ENCODE measurements at regions not wholly inside any gene's neighbourhood (a gene's known extent, or its start where the extent isn't known, plus 50 kb on each side); places are given as distances from the start of the nearest gene placed in this dataset.

DNA sequence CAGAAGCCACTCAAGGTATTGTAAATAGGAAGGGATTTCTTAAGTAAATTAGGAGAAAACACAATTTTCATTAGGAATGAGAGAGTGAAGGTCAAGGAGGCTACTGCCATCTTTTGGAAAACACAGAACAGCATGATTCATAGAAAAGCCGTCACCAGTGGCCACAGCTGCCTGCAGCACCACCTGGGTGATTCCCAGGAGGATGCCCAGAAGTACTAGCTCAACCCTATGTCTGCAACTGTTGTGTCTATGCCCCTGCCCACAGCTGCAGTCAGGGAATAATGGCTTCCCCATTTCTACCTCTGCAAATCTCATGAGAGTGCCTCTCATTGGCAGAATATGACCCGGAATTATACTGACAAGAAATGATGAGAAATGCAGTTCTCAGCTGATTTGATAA lies 300.0 kb downstream of the IGSF11 start:
- ChIA-PET POLR2A (no interaction called here), CTCF (no interaction called here)
- DNase-seq (ENCODE audit: low read depth, low spot score): no peak
- no peaks in the 10 kb centered on the region for H3K27me3 ChIP-seq (ENCODE audit: control insufficient read depth, insufficient read depth, low read length)
- no peak overlapping the region for H3K4me3 ChIP-seq (ENCODE audit: low read depth, low read length)
- no peaks in the 10 kb centered on the region for H3K9me3 ChIP-seq (ENCODE audit: control insufficient read depth, insufficient read depth, low read length)
- TF ChIP-seq, protein P1, sequence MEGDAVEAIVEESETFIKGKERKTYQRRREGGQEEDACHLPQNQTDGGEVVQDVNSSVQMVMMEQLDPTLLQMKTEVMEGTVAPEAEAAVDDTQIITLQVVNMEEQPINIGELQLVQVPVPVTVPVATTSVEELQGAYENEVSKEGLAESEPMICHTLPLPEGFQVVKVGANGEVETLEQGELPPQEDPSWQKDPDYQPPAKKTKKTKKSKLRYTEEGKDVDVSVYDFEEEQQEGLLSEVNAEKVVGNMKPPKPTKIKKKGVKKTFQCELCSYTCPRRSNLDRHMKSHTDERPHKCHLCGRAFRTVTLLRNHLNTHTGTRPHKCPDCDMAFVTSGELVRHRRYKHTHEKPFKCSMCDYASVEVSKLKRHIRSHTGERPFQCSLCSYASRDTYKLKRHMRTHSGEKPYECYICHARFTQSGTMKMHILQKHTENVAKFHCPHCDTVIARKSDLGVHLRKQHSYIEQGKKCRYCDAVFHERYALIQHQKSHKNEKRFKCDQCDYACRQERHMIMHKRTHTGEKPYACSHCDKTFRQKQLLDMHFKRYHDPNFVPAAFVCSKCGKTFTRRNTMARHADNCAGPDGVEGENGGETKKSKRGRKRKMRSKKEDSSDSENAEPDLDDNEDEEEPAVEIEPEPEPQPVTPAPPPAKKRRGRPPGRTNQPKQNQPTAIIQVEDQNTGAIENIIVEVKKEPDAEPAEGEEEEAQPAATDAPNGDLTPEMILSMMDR (IDR thresholded peaks at IDR 0.05; ENCODE audit: low read depth, low read length): no peak
- no peak overlapping the region for H3K27ac ChIP-seq (ENCODE audit: low read depth, low read length)

DNA sequence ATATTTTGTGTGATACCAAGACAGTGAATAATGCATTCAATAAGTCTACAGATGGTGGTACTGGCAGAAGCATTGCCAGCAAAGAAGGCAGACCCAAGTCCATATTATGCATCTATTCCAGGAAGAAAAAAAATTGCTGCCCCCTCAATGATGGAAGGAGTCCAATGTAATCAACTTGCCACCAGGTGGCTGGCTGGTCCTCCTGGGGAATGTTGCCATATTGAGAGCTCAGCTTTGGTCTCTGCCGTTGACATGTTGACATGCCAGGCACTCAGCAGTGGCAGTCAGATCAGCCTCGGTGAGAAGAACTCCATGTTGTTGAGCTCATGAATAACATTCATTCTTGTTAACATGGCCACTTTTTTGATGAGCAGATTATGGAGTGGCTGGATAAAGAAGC lies 298.5 kb downstream of the IGSF11 start:
- Histone ChIP-seq H3K27me3 (ENCODE audit: control insufficient read depth, insufficient read depth, low read length) (no peaks in the 10 kb centered on the region), H3K9me3 (ENCODE audit: control insufficient read depth, insufficient read depth, low read length) (no peaks in the 10 kb centered on the region), H3K4me3 (ENCODE audit: low read depth, low read length) (no peak overlapping the region), H3K27ac (ENCODE audit: low read depth, low read length) (no peak overlapping the region)
- TF ChIP-seq, protein P1 (IDR thresholded peaks at IDR 0.05; ENCODE audit: low read depth, low read length): no peak
- no peak for DNase-seq (ENCODE audit: low read depth, low spot score)
- CTCF ChIA-PET: no interaction called here
- POLR2A ChIA-PET: no interaction called here

DNA sequence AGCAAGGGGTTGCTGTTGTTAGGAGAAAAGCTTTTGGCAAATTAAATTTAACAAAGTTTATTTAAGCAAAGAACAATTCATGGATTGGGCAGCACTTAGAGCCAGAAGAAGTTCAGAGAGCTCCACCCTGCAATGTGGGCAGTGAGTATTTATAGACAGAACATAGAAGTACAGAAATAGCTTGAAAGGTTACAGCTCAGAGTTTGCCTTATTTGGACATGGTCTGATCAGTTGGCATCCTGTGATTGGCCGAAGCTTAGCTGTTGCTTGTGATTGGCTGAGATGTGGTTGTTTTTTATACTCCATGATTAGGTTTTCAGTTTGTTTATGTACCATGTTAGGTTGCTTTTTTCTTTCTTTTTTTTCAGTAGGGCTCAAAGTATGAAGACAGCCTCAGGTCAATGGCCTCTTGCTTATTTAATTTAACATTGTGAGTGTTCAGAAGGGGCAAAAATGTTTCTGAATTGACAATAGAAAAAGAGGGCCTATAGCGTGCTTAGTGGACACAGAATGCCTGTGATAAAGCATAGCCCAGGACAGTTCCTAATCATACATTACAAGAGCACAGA lies 293.8 kb downstream of the IGSF11 start:
- no peak for DNase-seq (ENCODE audit: low read depth, low spot score)
- Histone ChIP-seq H3K9me3 (ENCODE audit: control insufficient read depth, insufficient read depth, low read length) (no peaks in the 10 kb centered on the region), H3K27me3 (ENCODE audit: control insufficient read depth, insufficient read depth, low read length) (no peaks in the 10 kb centered on the region), H3K27ac (ENCODE audit: low read depth, low read length) (no peak overlapping the region), H3K4me3 (ENCODE audit: low read depth, low read length) (no peak overlapping the region)
- CTCF ChIA-PET: no interaction called here
- POLR2A ChIA-PET: no interaction called here
- TF ChIP-seq, protein P1 (IDR thresholded peaks at IDR 0.05; ENCODE audit: low read depth, low read length): no peak

DNA sequence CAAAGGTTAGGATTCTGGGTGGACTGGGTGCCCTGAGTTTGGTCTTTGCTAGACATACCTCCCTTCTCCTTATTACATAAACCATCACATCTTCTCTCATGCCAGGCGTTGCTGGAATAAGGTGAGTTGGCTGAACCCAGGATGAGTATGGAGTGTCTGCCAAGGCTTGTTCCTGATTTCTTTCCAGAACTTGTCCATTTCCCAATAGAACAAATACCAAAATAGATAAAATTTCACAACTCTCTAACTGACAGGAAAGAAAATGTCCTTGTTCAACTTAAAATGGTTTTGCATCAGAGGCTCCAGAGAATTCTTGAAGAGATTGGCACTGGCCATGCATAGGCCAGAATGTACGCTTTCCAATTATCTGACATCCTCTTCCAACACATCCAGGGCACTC lies 291.9 kb downstream of the IGSF11 start:
- ChIA-PET POLR2A (no interaction called here), CTCF (no interaction called here)
- no peak overlapping the region for H3K27ac ChIP-seq (ENCODE audit: low read depth, low read length)
- no peaks in the 10 kb centered on the region for H3K27me3 ChIP-seq (ENCODE audit: control insufficient read depth, insufficient read depth, low read length)
- H3K9me3 ChIP-seq (ENCODE audit: control insufficient read depth, insufficient read depth, low read length): no peaks in the 10 kb centered on the region
- DNase-seq (ENCODE audit: low read depth, low spot score): no peak
- H3K4me3 ChIP-seq (ENCODE audit: low read depth, low read length): no peak overlapping the region
- TF ChIP-seq, protein P1 (IDR thresholded peaks at IDR 0.05; ENCODE audit: low read depth, low read length): no peak

DNA sequence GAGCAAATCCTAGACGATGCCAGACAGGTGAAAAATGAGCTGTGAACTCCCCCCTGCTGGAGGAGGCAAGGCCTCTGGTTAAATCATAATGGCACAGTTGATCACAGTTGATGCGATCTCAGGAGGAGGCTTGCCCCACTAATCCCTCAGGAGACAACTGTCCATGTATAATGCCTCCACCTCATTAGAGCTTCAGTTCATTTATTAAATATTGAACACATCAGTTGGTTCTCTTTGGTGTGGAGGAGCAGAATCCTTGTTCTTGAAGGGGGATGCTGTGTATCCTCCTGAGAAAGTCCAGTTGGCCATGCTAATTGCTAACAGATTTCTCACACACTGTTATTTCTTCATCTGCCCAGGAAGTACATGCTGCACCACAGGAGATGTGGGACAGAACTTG lies 290.5 kb downstream of the IGSF11 start:
- H3K27me3 ChIP-seq (ENCODE audit: control insufficient read depth, insufficient read depth, low read length): no peaks in the 10 kb centered on the region
- DNase-seq (ENCODE audit: low read depth, low spot score): no peak
- ChIA-PET CTCF (no interaction called here), POLR2A (no interaction called here)
- no peak overlapping the region for H3K27ac ChIP-seq (ENCODE audit: low read depth, low read length)
- no peaks in the 10 kb centered on the region for H3K9me3 ChIP-seq (ENCODE audit: control insufficient read depth, insufficient read depth, low read length)
- TF ChIP-seq, protein P1 (IDR thresholded peaks at IDR 0.05; ENCODE audit: low read depth, low read length): no peak
- H3K4me3 ChIP-seq (ENCODE audit: low read depth, low read length): no peak overlapping the region
